OCI-M1 (cell line): ENCODE measurements at regions not wholly inside any gene's neighbourhood (a gene's known extent, or its start where the extent isn't known, plus 50 kb on each side); places are given as distances from the start of the nearest gene placed in this dataset.

ENCODE experiments used
- DNase-seq: peaks from one replicate; lab custom pipeline; 2025; lab: John Stamatoyannopoulos, UW

- no peak for DNase-seq
These were observed 78.5 kb downstream of the RPLP1 start for GRCh38 chr15:69530991-69531664.

DNA sequence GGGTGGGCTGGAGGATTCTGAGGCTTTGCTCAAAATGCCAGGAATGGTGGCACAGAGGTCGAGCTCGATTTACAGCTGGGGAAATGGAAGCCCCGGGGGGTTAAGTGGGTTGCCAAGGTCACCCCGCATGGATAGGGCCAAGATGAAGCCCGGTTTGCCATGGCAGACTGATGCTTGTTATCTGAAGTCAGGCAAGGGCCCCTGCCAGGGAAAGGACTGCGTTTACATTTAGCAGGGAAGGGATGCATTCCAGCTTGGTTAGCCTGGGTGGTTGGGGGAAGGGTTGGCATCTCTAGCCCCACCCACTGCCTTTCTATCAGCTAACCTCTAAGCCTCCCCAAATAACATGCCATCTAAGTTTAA is 79.0 kb downstream of the RPLP1 start:
- no peak for DNase-seq

DNA sequence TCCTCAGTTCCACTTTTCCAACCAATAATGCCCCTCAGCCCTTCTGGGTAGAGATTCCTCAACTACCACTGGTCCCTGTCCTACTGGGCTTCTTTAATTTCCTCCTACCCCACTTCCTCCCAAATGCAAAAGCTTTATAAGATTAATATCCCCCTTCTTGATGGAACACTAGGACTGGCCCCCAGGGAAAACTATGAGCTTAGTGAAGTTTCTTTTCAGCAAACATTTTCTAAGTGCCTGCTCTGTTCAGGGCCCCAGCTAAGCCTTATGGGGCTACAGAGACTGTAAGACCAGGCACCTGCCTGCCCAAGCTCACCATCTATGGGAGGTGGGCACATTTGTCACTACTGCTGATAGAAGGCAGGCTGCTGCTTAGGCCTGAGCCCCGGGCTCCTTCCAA is 79.4 kb downstream of the RPLP1 start:
- DNase-seq = no peak

DNA sequence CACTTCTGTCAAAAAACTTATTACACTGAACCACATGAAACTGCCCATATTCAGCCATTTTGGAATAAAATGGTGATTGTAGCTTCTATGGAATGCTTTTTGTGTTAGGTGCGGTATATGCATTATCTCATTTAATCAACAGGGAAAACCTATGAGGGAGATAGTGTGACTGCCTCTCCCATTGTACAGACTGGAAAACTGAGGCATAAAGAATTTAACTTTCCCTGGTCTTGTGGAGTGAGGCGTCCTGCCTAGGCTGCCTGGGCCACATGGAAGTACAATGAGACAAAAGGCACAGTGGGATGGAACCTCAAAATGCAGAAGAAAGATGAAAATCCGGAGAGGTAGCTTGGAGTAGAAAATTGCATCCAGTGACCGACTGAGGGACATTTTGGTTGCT is 80.2 kb downstream of the RPLP1 start:
- DNase-seq = no peak

- no peak for DNase-seq
These were observed 80.9 kb downstream of the RPLP1 start for GRCh38 chr15:69533522-69533921.

- peak; percentile 16 for DNase-seq
These were observed 82.6 kb downstream of the RPLP1 start for GRCh38 chr15:69535101-69535638.

DNA sequence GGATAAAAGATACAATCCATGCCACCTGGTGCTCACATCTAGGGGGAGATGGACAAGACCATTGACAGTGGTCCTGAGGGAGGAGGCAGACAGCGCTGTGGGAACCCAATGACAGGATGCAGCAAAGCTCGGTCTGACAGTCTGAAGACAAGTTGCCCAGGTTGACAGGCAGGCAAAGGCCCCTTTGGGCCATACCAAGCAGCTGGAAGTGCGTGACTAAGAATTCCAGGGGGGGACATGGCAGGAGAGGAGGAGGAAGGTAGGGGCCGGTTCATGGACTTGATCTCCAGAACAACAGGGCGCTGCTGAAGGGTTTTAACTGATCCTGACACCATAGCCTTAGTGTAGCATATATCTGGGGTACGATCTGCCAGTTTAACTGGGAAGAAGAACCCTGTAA is 83.4 kb downstream of the RPLP1 start:
- no peak for DNase-seq

GRCh38 chr15:69536726-69537512 is 84.3 kb downstream of the RPLP1 start:
- no peak for DNase-seq

DNA sequence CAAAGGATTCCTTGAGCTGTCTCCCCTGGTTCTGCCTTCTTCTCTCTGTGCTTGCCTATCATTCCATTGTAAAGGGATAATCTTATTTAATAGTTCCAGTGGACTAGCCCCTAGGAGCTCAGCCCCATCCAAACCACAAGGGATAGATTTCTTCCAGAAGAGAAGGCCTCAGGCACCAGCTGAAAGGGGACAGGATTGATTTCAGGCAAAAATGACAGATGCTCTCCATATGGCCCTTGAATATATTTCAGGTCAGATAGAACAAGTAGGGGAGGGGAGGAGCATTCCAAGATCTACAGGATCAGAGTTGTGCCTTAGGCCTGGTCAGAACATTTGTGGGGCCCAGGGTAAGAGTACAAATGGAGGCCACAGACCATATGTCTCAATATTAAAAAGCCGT is 85.3 kb downstream of the RPLP1 start:
- DNase-seq = no peak

- DNase-seq = no peak
These were observed 85.8 kb downstream of the RPLP1 start for GRCh38 chr15:69538379-69538778.

DNA sequence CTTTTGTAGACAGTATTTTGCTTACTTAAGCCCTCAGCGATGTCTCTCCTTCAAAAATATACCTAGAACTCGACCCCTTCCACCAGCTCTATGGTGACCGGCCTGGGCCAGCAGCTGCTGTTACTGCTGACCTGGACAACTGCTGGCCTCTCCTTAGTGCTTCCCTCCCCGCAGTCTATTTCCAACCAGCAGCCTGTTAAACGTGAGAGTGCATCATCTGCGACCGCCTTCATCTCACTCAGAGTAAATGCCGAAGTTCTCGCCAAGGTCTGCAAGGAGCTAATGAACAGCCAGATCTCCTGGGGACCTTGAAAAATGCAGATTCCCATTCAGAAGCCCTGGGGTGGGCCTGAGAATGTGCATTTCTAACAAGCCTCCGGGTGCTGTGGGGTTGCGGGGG is 86.7 kb downstream of the RPLP1 start:
- no peak for DNase-seq

GRCh38 chr15:69540622-69541021 is 88.0 kb downstream of the RPLP1 start:
- no peak for DNase-seq

DNA sequence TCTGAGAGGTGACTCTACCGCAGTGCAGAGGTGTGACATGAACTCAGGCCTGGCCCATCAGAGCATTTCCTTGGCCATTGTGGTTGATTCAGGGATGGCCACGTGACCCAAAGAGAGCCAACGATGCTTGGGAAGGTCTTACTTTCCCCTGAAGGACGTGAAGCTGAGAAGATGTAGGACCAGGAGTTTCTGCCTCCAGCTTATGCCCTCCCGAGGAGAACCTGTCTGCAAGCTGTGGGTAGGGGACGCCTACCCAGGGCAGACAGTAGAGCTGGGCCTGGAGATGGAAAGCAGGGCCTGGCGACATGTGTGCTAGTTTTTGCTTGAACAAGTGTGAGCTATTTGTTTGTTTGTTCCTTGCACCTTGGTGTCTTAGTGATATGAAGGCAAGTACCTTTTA is 89.4 kb downstream of the RPLP1 start:
- no peak for DNase-seq

GRCh38 chr15:69543681-69544364 is 91.2 kb downstream of the RPLP1 start:
- DNase-seq = no peak

- no peak for DNase-seq
These were observed 91.9 kb downstream of the RPLP1 start for GRCh38 chr15:69544365-69545113.

- DNase-seq = no peak
These were observed 93.6 kb downstream of the RPLP1 start for GRCh38 chr15:69546182-69546581.

DNA sequence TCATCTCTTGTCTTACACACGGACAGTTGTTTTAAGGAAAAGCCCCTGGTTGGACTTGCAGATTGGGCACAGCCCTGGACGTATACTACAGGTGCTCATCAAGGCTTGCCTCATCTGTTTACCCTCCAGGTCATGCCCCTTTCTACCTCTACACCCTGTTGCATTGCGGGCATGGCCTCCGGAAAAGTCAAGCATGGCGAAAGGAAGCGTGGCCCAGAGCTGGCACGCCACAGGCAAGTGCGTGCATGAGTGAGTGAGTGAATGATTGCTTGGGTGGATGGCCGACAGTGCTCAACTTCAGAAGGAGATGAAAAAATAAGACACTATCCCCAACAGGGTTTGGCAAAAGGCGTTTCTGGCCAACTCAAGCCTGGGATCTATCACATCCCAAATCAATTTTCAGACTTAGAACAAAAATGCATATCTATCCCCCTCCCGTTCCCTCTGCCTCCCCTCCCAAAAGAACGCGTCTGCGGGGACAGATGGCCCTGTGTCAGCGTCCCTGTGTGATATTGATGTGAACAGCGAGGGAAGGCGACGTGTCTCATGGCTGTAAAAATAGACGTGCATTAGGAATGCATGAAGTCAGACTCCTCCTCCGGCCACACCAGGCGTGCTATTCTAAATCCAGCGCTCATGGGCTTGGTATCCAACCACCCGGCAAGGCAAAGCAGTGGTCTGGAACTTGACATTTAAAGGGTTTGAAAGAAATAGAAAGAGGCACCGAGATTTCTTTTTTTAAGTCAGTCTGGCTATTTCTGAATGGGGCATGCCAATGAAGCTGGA is 96.0 kb downstream of the RPLP1 start:
- no peak for DNase-seq

- no peak for DNase-seq
These were observed 98.9 kb downstream of the RPLP1 start for GRCh38 chr15:69551391-69552056.

- DNase-seq = no peak
These were observed 99.6 kb downstream of the RPLP1 start for GRCh38 chr15:69552057-69552815.

GRCh38 chr15:69553686-69554085 is 101.1 kb downstream of the RPLP1 start:
- no peak for DNase-seq
